ENCODE measurements at regions not wholly inside any gene's neighbourhood (a gene's known extent, or its start where the extent isn't known, plus 50 kb on each side); places are given as distances from the start of the nearest gene placed in this dataset.

- TF ChIP-seq CTCF (optimal IDR thresholded peaks at IDR 0.05 in 1 of 3, IDR thresholded peaks at IDR 0.05 in 1 of 3, conservative IDR thresholded peaks at IDR 0.05 in 1 of 3; ENCODE audit: extremely low read depth in 1 of 3, insufficient read depth in 2 of 3, low read length in 3 of 3) (no peak), EZH2 (IDR thresholded peaks at IDR 0.05; ENCODE audit: low read length) (no peak)
Observed at GRCh38 chr4:132264176-132264575, 884.9 kb upstream of the PCDH10 start.
